NT2/D1 (cell line): ENCODE measurements at regions not wholly inside any gene's neighbourhood (a gene's known extent, or its start where the extent isn't known, plus 50 kb on each side); places are given as distances from the start of the nearest gene placed in this dataset.

ENCODE experiments used
- SUZ12 ChIP-seq: IDR thresholded peaks from 2 replicates; pipeline ENCODE4 v1.6.1; 2011; ENCODE audit not compliant: insufficient read length, insufficient read depth; ENCODE audit errors: extremely low read depth
- YY1 ChIP-seq: IDR thresholded peaks from 2 replicates; pipeline ENCODE4 v1.6.1; 2011; ENCODE audit not compliant: insufficient read length, insufficient read depth

- TF ChIP-seq YY1 (no peak), SUZ12 (no peak)
Observed at GRCh38 chr15:69956417-69956816, 141.3 kb downstream of the TLE3 start.
